Mammary epithelial cell (primary cell): ENCODE measurements at regions not wholly inside any gene's neighbourhood (a gene's known extent, or its start where the extent isn't known, plus 50 kb on each side); places are given as distances from the start of the nearest gene placed in this dataset.

ENCODE experiments used
- EZH2 ChIP-seq: IDR thresholded peaks from 2 replicates; pipeline ENCODE4 v1.6.1; 2012; ENCODE audit warnings: low read length, inconsistent platforms, borderline replicate concordance
- TF ChIP-seq, protein P1 (sequence below), 2 donors: IDR thresholded peaks in 1 of 2; conservative IDR thresholded peaks in 1 of 2; 2 replicates each; pipeline ENCODE4 v1.5.1; 2011 to 2012; ENCODE audit warnings: inconsistent platforms in 2 of 2, low read length in 2 of 2, mild to moderate bottlenecking in 2 of 2, control low read depth in 1 of 2, low read depth in 1 of 2; ENCODE audit not compliant: insufficient read depth in 1 of 2; ENCODE audit errors: extremely low read depth in 1 of 2

DNA sequence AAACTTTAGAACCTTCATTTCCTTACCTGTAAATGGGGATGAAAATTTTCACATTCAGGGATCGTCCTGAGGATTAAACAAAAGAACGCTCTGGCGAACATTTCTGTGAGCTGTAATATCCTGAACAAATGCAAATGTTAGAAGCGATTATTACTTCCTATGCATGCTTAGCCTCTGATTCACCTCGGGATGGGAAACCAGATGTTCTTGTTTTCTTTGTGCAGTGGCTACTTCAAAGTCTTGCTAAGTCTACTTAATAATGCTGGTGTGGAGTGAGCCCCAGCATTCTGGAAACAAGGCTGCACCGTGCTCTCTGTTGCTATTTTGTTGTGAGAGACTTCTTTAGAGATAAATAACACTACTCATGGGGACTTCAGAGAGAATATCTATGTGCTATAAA, 119.1 kb upstream of the PELI1 start:
- TF ChIP-seq, protein P1, sequence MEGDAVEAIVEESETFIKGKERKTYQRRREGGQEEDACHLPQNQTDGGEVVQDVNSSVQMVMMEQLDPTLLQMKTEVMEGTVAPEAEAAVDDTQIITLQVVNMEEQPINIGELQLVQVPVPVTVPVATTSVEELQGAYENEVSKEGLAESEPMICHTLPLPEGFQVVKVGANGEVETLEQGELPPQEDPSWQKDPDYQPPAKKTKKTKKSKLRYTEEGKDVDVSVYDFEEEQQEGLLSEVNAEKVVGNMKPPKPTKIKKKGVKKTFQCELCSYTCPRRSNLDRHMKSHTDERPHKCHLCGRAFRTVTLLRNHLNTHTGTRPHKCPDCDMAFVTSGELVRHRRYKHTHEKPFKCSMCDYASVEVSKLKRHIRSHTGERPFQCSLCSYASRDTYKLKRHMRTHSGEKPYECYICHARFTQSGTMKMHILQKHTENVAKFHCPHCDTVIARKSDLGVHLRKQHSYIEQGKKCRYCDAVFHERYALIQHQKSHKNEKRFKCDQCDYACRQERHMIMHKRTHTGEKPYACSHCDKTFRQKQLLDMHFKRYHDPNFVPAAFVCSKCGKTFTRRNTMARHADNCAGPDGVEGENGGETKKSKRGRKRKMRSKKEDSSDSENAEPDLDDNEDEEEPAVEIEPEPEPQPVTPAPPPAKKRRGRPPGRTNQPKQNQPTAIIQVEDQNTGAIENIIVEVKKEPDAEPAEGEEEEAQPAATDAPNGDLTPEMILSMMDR (conservative IDR thresholded peaks at IDR 0.05 in 1 of 2, IDR thresholded peaks at IDR 0.05 in 1 of 2; ENCODE audit: extremely low read depth in 1 of 2, insufficient read depth in 1 of 2, low read depth in 1 of 2, low read length in 2 of 2) = no peak
- TF ChIP-seq EZH2 = no peak
